ENCODE measurements at regions not wholly inside any gene's neighbourhood (a gene's known extent, or its start where the extent isn't known, plus 50 kb on each side); places are given as distances from the start of the nearest gene placed in this dataset.
"Not testable (repeated sequence)": the region's sequence is repeated elsewhere in the genome, so short reads cannot be mapped to it uniquely, and the experiment has no call there.

DNA sequence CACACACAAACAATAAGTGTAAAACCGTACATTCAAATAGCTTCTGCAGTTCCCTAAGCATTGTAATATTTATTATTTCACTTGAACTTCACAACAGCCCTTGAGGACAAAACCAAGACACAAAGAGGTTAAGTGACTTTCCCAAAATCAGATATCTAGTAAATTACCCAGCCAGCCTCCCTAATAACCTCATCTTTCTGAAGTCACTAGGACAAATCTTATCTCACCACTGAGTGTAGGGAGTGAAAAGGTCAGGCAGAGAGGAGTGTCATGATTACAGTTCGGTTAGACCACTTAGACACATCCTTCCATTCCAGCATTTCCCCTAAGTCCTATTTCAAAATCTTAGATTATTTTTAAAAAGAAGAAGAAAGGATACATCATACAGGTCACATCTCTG, 377.3 kb upstream of the NFIA start:
- no peak for DNase-seq

DNA sequence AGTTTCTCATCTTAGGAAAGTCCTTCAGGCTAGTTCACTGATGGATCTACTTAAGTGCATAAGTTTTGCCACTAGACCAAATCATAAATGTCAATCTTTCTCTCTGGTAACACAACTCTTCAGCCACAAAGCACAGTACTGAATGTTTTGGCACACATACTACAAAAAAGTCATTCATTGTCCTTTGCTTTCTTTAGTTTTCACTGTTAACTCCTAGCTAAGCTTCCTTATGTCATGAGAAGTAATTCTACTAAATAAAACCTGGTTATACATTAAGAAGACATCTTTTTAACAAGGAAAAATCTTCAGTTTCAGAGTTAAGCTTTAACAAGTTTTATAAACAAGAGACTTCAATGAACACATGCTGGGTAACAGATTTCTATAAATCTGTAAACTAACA, 379.2 kb upstream of the NFIA start:
- DNase-seq = no peak

DNA sequence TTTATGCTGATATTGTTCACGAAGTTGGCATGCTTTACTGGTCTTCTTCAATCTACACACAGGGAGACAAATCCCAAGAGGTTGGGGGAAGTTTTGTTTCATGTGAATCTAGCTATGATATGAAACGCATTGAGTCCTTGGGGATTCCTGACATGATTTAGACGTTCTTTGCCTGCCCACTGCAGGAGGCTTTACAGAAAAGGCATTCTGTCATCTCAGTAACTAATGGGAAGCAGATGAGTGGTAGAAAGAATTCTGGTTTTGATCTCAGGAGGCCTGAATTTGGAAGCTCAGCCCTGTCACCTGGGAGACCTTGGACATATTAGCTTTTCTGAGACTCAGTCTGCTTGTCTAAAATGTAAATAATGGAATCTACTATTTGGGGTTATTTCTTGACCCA, 383.0 kb upstream of the NFIA start:
- peak; percentile 3 for DNase-seq

DNA sequence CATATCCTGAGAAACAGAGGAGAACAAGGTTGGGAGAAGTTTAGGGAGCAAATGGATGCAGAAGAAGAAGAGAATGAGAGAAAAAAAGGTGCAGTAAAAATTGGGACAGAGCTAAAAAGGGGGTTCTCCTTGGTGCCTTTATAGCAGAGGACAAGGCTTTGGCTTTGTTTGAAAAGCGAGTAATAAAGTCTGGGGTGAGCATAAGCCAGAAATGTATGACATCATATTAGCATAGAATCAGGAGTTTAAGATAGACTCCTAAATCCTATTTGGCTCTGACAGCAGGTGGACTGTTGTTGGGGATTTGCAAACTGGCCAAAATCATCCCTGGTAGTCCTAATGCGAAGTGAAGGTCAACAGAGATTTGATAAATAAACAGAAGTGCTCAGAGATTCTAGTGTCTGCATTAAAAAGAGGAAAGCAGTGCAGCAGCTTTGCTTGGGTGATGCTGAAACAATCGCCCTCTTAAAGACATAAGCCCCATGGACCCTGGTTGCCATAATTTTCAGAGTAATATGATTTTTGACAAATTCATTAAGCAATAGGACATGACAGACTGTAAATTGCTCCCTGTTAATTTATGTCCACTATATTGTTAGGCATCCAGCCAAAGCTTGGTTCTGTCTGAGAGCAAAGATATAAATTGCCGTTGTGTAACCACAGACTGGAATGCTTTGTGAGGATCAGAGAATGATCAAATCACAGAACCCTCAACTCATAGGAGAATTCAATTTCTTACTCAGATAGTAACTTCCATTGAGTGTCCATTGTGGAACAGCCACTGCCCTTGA, 385.0 kb upstream of the NFIA start:
- DNase-seq = peak; percentile 6

DNA sequence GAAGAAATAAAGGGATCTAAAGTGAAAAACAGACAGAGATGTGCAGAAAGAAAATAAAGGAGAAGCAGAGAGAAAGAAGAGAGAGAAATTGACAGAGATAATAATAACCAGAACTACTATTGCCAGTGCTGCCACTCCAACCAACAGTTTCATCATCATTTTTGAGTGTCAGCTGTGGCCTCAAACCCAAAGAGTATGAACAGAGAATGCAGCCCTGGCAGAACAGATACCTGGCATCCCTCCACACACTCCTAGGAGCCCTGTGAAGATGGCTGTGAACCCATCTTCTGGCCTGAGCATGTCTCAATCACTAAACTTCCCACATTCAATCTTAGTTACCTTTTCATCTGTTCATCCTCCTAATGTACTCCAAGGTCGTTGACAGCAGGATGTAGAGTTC, 385.8 kb upstream of the NFIA start:
- DNase-seq = no peak

DNA sequence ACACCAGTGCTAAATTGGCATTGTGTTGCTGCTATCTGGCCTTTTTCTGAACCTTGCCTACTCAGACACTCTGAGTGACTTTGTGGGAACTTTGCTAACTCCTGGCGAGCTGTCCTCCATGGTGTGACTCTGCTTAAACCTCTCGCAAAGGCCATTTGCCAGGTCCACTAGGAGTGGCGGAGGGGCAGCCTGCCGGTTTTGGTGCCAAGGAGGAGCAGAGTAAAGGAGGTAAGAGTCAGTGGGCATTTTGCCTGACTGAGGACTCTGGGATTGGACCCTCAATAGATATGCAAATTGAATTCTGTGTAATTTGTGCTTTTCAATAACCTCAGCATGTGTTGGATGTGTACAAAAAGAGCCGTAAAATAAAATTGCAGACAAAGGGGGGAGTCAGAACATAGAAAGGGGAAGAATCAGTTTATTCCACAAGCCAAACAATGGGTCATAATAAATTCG, 386.6 kb upstream of the NFIA start:
- no peak for DNase-seq

DNA sequence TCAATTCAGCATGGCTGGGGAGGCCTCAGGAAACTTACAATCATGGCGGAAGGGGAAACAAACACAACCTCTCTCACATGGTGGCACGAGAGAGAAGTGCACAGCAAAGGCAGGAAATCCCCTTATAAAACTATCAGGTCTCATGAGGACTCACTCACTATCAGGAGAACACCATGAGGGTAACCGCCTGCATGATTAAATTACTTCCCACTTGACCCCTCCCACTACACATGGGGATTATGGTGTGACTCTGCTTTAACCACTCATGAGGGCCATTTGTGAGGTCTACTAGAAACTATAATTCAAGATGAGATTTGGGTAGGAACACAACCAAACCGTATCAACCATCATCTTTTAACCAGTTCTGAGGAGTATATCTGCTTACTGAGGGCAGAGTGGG, 387.4 kb upstream of the NFIA start:
- no peak for DNase-seq

DNA sequence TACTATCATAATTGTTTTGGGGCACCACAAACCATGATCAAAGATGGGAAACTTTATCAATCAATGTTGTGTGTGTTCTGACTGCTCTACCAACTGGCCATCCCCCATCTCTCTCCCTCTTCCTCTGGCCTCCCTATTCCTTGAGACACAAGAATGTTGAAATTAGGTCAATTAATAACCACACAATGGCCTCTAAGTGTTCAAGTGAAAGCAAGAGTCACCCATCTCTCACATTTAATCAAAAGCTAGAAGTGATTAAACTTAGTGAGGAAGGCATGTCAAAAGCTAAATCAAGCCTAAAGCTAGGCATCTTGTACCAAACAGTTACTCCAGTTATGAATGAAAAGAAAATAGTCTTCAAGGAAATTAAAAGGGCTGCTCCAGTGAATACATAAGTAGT, 390.3 kb upstream of the NFIA start:
- no peak for DNase-seq

DNA sequence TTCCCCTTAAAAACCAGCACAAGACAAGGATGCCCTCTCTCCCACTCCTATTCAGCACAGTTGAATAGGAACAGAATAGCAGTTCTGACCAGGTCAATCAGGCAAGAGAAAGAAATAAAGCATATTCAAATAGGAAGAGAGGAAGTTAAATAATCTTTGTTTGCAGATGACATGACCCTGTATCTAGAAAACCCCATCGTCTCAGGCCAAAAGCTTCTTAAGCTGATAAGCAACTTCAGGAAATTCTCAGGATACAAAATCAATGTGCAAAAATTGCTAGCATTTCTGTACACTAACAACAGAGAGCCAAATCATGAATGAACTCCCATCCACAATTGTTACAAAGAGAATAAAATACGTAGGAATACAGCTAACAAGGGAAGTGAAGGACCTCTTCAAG, 394.1 kb upstream of the NFIA start:
- DNase-seq = not testable (repeated sequence)

DNA sequence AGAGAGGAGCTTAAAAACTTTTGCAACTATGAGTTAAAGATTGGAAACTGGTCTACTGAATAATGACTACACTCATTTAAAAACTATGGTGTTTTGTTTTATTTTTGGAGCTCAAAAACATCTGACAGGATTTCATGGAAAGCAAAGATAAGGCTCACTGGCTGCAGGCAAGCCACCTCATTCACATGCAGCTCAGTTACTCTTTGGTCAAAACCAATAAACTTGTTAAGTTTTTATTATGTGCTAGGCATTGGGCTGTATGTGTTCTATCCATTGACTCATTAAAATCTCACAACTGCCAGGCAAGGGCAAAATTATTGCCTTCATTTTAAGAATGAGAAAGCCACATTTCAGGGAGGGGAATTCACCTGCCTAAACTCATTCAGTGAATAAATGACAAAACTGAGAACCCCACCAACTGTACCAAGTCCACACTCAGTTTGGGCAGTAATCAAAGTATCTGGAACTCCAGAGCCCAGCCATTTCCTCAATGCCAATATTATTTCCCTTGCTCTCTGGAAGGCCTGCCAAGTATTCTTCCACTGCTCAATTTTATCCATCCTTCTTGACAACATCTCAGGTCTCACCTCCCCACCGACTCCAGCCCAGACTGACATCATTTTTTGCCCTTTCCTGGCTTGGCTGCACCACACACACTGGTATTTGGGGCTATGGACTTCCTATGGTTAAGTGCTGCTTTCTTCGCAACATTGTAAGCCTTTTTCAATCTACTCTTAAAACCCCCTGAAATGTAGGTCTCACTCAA, 401.1 kb upstream of the NFIA start:
- no peak for DNase-seq

DNA sequence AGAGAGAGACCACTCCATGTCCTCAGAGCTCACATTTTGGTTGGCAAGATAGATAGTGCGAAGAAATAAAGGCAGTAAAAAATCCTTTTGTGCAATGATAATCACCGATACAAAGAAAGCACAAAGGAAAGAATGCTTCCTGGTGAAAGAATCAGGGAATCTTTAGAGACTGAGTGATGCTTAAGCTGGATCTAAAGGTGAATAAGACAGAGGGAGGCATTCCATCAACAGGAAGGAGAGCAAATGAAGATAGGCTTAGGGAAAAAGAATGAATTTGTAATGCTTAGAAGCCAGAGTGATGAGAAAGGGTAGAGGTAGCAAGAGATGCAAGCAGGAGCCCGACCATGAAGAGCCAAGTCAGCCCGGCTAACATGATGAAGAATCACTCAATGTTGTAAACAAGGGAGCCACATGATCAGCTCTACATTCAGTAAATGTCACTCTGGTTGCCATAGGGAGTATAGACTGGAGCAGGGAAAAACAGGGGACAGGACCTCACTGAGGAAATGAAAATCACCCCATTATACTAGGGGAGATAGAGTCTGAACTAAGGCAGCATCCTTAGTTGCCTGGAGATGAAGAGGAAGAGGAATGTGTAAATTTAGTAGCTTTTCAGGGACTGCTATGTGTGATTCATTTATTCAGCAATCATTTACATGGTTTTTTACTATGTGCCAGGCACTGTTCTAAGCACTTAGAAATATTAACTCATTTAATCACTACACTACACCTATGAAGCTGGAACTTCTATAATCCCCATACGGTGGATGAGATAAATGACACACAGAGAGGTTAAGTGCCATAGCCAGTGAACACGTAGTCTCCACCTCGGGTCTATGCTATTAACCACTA, 402.6 kb upstream of the NFIA start:
- no peak for DNase-seq

DNA sequence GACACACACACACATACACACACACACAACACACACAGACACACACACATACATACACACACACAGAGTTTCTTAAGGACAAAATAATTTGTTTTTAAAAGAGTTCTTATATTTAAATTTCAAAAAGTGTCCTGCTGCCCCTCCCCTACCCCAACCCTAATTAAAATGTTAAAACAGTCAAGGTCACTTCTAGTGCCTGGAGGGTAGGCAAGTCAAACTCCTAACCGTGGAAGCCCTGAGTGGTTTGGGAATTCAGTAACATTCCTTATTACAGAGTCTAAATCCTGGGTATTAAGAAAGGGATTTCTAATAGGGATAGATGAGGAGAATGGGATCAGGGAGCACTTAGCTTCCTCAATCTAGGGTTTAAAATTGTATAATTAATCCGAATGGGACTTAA, 403.6 kb upstream of the NFIA start:
- no peak for DNase-seq

DNA sequence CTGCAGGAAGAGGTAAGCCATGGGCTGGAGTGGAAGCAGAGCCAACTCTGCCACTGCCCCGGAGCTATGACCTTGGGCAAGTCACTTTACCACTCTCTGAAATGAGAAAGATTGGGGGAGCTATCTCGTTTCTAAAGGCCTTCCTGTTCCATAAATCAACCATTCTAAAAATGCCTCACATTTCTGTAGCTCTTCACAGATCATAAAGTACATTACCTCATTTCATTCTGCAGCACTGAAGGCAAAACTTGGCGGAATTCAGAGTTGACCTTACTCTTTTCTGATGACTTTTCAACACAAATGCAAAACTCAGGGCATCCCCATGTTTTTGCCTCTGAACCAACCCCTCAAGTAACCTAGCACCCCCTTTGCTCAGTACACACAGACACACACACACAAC, 404.0 kb upstream of the NFIA start:
- DNase-seq = no peak

DNA sequence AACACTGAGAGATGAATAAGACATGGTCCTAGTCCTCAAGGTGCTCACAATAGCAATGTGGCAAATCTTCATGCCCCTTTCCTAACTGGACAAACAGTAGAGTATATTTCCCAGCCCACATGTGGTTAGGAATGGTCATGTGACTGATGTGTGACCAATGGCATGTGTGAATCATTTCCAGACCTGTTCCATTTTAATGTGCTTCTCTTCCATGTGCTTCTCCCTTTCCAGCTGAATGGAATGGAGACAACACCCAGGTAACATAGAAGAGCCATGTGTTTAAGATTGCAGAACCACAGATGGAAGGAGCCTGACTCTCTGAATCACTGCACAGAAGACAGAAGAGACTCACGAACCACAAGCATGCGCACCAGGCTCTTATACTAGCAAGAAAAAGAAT, 409.9 kb upstream of the NFIA start:
- DNase-seq = no peak

DNA sequence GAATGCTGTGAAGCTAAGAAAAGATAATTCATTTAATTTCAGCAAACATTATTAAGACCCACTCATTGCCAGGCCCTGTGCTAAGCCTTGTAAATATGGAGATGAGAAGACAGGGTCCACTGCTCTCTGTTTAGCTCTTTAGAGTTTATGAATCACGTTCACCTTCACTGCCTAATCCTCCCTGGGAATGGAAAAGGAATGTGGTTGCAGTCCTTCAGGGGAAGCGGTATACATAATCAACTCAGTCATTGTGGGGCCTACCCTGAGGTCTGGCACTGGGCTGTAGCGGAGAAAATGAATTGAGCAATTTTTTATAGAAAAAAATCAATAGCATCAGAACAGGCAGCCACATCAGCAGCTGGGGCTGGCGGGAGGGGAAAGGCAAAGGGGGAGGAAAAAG, 412.1 kb upstream of the NFIA start:
- no peak for DNase-seq

DNA sequence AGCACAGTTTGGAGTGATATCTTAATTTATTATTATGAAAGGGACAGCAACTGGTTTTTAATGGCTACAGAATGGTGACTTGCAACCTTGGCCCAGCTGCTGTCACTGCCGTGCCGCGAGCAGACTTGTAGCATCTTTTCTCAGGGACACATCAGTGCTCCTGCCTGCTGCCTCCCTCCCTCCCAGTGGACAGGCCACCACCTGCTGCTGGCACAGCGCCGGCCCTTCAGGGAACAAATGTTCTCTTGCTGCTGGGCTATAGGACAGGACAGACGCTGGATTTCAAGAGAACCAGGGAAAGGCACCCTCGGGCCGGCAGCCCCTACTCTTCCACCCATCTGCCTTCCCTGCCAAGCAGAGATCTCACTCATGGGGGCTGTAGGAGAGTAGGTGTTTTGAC, 413.8 kb upstream of the NFIA start:
- no peak for DNase-seq

DNA sequence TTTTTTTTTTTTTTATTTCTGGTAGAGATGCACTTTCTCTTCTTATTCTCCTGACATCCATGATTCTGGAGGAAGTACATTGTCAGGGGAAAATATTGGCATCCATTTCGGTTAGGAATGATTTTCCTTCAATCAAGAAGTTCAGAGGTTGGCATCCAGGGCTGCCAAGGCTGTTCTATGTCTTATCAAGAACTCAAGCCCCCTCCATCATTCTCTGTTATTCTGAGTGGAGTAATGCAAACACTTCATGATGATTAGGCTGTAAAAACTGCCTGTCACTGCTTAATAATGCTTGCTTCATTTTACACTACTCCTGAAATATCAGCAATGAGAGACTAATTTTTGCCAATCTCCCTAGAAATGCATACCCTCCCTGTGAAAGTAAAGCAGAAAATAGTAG, 417.1 kb upstream of the NFIA start:
- DNase-seq = no peak

DNA sequence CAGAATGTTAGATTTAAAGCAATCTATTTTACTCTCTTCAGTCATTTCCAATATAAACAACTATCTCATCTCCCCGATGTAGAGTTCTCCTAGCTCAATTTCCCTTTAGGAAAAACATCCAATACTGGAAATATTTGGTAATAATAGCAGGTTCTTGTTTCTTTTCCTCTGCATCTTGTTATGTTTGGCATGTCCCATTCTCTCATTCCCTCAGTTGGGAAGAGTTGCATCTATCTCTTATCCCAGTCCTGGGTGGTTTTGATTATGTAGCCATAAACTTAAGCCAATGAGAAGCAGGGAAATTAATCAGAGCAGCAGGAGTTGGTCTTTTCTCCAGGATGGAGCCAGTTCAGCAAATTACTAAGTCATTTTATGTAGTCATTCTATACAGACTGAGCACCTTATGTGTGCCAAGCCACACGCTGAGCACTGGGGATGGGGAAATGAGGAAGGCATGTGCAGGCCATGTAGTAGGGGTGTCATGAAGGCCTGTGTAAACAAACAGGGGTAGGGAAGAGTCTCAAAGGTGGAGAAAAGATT, 418.2 kb upstream of the NFIA start:
- DNase-seq = no peak

DNA sequence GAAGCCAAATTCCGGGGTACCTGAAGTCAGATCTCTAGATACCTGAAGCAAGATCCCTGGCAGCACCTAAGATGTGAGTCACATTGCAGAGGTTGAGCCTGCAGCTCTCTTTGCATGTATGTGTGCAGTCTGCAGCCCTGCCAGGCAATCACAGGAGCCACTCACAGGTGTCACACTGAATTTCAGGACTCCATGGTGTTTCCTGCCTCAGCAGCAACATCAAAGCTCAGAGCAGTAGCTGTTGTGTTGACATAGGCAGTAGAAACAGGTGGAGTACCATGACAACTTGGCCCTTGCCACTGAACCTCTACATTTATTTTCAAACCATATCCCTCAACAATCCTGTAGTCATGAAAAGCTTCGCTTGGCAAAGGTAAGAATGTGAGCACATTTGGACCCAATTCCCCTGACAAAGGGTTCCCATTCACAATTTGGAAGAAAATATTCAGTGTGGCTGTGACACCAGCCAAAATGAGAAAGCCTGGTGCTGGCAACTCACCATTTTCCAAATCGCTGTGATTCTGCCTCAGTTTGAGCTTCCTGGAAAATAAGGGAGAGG, 419.8 kb upstream of the NFIA start:
- no peak for DNase-seq

DNA sequence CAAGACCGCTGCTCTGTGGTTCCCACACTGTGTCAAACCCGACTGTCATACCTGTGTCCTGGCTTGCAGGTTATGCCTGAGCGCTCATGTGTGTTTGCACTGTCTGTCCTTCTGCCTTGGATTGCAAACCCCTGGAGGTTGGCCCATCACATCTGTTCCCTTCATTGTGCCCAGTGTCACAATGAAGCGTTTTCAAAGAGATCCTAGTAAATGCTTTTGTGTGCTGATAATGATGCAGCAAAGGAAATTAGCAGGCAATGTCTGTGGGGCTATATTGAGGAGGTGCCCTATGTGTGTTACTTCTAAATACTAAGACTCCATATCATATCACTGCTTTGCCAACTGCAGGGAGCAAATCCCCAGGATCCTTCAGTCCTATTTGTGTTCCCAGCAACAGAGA, 424.4 kb upstream of the NFIA start:
- no peak for DNase-seq

DNA sequence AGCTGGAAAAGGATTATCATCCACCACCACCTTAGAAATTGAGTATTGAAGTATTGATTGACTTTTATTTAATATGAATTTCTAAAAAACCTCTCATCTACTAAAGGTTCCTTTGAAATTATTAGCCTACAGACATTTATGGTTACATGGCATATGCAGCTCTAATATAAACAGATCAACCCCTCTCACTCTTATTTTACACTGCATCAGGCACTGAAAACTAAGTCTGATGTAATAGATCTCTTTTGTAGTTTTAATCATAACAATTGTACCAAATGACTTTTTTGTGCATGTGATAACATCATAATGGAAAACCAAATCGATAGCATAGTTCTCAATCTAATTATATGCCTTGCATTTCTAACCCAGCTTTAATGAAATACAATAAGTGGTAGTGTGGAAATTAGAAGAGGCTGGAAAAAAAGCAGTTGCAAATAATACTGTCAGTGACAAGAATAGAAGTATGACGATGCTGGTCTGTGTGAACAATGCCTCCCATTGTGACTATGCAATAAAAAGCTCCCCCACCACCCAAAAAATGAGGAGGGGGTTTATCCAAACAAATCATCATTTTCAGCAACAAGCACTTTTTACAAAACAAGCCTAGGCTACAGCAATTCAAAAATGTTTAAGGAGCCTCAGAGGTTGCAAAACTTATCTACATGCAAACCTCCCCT, 426.5 kb upstream of the NFIA start:
- no peak for DNase-seq

DNA sequence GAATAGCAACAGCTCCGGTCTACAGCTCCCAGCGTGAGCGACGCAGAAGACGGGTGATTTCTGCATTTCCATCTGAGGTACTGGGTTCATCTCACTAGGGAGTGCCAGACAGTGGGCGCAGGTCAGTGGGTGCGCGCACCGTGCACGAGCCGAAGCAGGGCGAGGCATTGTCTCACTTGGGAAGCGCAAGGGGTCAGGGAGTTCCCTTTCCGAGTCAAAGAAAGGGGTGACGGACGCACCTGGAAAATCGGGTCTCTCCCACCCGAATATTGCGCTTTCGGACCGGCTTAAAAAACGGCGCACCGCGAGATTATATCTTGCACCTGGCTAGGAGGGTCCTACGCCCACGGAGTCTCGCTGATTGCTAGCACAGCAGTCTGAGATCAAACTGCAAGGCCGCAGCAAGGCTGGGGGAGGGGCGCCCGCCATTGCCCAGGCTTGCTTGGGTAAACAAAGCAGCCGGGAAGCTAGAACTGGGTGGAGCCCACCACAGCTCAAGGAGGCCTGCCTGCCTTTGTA, 442.3 kb upstream of the NFIA start:
- DNase-seq = not testable (repeated sequence)
